BJ (cell line): ENCODE measurements at regions not wholly inside any gene's neighbourhood (a gene's known extent, or its start where the extent isn't known, plus 50 kb on each side); places are given as distances from the start of the nearest gene placed in this dataset.

Experiments
- CTCF ChIA-PET: fragments of 350-600 bp; formaldehyde crosslinking; extraction: SDS; loops from one replicate; lab custom pipeline; 2021; ENCODE audit warnings: antibody characterized with exemption, inconsistent platforms; lab: Yijun Ruan, JAX
- POLR2A ChIA-PET: fragments of 300-600 bp; sonication (Branson Sonifier 250); formaldehyde crosslinking; extraction: SDS; loops from one replicate; lab custom pipeline; 2021; ENCODE audit warnings: antibody characterized with exemption; lab: Charles Lee
- DNase-seq: peaks from one replicate; pipeline ENCODE4 v3.0.0-alpha.2; 2011; ENCODE audit warnings: low read depth
- H3K27me3 ChIP-seq: 2 replicates; pipeline ENCODE4 v1.6.0; 2011; ENCODE audit warnings: low read length; ENCODE audit not compliant: control insufficient read depth, insufficient read depth
- H3K36me3 ChIP-seq: 2 replicates; pipeline ENCODE4 v1.5.1; 2011; ENCODE audit warnings: low read length; ENCODE audit not compliant: control insufficient read depth, insufficient read depth
- H3K4me3 ChIP-seq: 2 replicates; pipeline ENCODE4 v1.5.1; 2011; ENCODE audit warnings: low read depth, mild to moderate bottlenecking, control low read depth, low read length
- TF ChIP-seq, protein P1 (sequence below): IDR thresholded peaks from 2 replicates; pipeline ENCODE4 v1.5.1; 2011; ENCODE audit warnings: low read depth, mild to moderate bottlenecking, control low read depth, inconsistent platforms, low read length, moderate library complexity; ENCODE audit not compliant: insufficient read depth

DNA sequence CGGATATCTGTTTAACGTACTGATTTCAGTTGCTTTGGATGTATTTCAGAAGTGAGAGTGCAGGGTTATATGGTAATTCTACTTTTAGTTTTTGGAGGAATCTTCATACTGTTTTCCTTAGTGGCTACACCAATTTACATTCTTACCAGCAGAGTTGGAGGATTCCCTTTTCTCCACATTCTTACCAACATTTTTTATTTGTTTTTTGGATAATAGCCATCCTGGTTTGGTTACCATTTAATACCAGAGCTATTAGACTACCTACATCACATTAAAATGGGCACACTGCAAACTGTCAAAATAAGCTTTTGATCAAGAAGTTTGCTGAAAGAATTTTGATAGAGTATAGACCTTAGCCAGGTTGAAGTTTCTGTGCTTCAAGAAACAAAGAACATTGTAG, 217.2 kb upstream of the CFAP20DC start:
- CTCF ChIA-PET = interaction anchor here (1.7 kb wide), 1 partner anchor 9 kb away, joined by 4 read pairs; no protein-coding TSS in a partner anchor
- TF ChIP-seq, protein P1, sequence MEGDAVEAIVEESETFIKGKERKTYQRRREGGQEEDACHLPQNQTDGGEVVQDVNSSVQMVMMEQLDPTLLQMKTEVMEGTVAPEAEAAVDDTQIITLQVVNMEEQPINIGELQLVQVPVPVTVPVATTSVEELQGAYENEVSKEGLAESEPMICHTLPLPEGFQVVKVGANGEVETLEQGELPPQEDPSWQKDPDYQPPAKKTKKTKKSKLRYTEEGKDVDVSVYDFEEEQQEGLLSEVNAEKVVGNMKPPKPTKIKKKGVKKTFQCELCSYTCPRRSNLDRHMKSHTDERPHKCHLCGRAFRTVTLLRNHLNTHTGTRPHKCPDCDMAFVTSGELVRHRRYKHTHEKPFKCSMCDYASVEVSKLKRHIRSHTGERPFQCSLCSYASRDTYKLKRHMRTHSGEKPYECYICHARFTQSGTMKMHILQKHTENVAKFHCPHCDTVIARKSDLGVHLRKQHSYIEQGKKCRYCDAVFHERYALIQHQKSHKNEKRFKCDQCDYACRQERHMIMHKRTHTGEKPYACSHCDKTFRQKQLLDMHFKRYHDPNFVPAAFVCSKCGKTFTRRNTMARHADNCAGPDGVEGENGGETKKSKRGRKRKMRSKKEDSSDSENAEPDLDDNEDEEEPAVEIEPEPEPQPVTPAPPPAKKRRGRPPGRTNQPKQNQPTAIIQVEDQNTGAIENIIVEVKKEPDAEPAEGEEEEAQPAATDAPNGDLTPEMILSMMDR = no peak
- H3K4me3 ChIP-seq = no peak overlapping the region
- POLR2A ChIA-PET = no interaction called here
- no peak for DNase-seq
- no peaks in the 10 kb centered on the region for H3K36me3 ChIP-seq
- H3K27me3 ChIP-seq = no peaks in the 10 kb centered on the region

DNA sequence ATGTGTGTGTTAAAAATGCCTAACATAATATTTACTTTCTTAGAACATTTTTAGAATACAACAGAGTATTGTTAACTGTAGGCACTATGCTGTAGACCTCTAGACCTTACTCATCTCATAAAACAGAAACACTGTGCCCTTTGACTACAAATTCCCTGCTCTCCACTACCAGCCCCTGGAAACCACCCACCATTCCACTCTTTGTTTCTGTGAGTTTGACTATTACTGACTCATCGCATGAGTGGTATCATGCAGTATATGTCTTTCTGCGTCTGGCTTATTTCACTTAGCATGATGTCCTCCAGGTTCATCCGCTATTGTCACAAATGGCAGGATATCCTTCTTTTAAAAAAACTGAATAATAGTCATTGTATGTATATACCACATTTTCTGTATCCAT, 216.7 kb upstream of the CFAP20DC start:
- DNase-seq = no peak
- H3K4me3 ChIP-seq = no peak overlapping the region
- H3K36me3 ChIP-seq = no peaks in the 10 kb centered on the region
- ChIA-PET POLR2A (no interaction called here), CTCF (no interaction called here)
- no peaks in the 10 kb centered on the region for H3K27me3 ChIP-seq
- TF ChIP-seq, protein P1 = no peak

DNA sequence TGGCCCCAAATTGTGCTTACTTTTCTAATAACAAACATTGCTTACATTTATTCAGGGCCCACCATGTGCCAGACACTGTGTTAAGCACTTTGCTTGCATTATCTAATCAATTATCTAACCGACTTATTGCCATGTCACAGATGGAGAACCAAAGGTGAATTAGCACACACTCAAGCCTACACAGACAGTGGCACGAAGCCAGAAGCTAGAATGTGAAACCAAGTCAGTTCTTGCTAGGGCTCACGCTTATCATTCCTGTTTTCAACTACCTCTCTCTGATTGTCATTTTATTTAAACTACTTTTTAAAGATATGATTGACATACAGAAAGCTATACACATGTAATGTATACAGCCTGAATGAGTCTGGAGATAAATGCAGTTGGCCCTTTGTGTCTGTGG, 215.7 kb upstream of the CFAP20DC start:
- H3K4me3 ChIP-seq = no peak overlapping the region
- no peak for DNase-seq
- no peaks in the 10 kb centered on the region for H3K27me3 ChIP-seq
- CTCF ChIA-PET = no interaction called here
- H3K36me3 ChIP-seq = no peaks in the 10 kb centered on the region
- TF ChIP-seq, protein P1 = no peak
- POLR2A ChIA-PET = no interaction called here

DNA sequence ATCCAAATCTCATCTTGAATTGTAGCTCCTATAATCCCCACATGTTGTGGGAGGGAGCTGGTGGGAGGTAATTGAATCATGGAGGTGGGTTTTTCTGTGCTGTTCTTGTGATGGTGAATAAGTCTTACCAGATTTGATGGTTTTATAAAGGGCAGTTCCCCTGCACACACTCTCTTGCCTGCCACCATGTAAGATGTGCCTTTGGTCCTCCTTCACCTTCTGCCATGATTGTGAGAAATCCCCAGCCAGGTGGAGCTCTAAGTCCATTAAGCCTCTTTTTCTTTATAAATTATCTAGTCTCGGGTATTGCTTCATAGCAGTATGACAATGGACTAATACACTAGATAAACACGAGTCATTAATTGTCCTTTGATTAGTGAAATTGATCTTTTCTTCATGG, 214.5 kb upstream of the CFAP20DC start:
- ChIA-PET CTCF (interaction anchor here (1.5 kb wide), 1 partner anchor 9 kb away, joined by 3 read pairs; no protein-coding TSS in a partner anchor), POLR2A (no interaction called here)
- no peak for DNase-seq
- Histone ChIP-seq H3K27me3 (no peaks in the 10 kb centered on the region), H3K36me3 (no peaks in the 10 kb centered on the region), H3K4me3 (no peak overlapping the region)
- TF ChIP-seq, protein P1 = no peak

DNA sequence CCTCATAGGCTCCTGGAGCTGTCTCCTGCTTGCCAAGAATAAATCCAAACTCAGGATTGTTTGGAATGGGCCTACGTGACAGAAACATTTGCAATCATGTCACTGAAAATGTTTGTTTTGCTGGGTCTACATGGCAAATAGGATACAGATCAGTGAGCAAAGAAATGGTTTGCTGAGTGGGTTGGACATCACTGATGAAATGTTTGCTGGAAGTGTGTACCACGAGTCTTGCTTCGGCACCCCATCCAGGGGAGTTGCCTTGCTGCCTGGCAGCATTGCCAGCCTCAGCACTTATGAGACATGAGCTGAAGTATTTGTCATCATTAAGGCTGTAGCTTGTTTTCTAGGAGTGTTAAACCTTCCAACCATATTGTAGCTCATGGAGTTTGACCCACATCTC, 213.3 kb upstream of the CFAP20DC start:
- no peak overlapping the region for H3K4me3 ChIP-seq
- ChIA-PET CTCF (interaction anchor here (1.5 kb wide), 1 partner anchor 10 kb away, joined by 3 read pairs; no protein-coding TSS in a partner anchor), POLR2A (no interaction called here)
- no peak for DNase-seq
- H3K36me3 ChIP-seq = no peaks in the 10 kb centered on the region
- no peaks in the 10 kb centered on the region for H3K27me3 ChIP-seq
- TF ChIP-seq, protein P1 = no peak
